ENCODE measurements at regions not wholly inside any gene's neighbourhood (a gene's known extent, or its start where the extent isn't known, plus 50 kb on each side); places are given as distances from the start of the nearest gene placed in this dataset.

DNA sequence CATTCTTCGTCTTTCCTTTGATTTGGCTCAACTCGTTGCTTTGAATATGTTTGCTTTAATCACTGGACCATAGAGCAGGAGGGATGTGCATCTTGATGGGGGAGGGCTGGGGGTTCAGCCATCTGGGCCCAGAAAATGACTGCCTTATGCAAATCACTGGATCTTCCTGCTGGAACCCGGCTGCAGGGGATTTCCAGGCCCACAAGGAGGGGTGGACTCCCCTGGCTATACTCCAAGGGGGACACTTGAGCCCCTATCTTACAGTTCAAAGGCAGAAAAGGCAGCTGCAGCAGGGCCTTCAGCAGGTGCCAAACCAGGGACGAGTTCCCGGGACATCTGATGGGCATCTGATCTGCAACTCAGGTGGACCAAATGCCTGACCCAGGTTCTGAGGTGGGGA is 122.5 kb downstream of the DICER1 start:
- DNase-seq (ENCODE audit: low read depth in 4 of 4, low spot score in 3 of 4): no peak

DNA sequence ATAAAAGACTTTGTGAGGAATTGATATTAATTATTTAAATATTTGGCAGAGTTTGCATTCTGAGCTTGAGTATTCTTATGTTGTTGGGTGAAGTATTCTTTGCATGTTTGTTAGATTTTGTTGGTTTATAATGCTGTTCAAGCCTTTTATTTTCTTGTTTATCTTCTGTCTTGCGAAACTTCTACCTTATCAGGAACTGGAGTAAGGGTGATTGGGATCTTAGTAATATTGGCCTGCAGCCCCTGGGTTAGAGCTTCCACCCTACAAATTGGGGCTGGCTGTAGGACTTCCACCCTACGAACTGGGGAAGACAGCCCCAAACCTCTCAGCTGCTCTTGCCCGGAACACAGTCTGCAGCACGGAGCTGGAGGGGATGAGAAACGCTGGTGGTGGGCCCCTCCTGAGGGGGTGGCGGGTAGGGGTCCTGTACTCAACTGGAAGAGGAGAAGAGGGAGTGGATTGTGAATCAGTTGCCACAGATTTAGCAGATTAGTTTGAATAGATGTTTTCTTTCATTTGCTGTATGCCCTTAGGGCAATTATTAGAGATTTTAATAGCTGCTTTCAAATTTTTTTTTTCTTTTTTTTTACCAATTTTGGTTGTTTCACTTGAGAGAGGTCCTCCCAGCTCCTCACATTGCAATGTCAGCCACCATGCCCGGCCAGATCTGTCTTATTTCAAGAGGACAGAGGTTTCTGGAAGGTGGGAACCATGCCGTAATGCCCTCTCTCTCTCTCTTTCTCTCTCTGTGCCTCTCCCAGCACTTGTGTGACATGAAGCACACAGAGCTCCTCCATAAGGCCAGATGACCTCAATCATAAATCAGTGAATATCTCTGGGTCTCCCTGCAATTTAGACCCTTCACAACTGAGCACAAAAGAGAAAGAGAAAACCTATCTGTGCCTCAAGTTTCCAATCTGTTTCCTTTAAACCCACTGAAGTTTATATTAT is 123.4 kb downstream of the DICER1 start:
- no peak for DNase-seq (ENCODE audit: low read depth in 4 of 4, low spot score in 3 of 4)

DNA sequence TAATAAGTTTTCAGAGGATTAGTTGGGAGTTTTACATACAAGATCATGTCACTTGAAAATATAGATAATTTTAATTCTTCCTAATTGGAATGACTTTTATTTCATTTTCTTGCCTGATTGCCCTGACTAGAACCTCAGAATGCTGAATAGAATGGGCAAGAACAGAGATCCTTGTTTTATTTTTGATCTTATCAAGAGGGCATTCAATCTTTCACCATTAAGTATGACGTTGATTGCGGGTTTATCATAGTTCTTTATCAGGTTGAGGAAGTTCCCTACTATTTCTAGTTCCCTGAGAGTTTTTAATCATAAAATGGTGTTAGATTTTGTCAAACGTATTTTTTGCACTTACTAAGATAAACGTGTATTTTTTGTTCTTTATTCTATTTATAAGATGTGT is 124.3 kb downstream of the DICER1 start:
- no peak for DNase-seq (ENCODE audit: low read depth in 4 of 4, low spot score in 3 of 4)

DNA sequence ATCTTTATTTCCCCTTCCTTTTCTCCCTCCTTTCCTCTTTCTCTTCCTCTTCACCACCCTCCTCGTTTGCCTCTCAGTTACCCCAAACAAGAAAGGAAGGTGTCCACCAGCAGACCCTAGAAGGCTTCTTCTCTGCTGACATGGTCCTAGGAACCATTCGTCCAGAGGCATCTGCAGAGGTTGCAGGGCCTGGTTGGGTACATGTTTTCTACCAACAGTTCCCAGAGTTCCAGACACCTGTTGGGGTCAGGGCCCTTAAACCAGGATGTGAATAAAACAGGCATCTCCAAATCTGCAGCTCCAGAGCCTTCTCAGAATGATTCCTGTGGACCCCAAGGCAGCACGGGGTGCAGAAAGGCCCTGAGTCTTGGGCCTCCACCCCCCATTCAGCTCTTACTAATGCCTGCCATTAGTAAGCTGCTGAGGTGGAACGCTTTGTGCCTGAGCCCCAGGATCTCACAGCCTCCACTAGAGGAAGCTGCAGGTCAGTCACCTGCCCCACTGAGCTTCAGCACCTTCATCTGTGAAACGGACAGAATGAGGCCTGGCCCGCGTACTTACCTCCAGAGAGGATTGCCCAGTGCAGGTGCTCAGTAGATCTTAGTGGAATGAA is 130.4 kb downstream of the DICER1 start:
- DNase-seq (ENCODE audit: low read depth in 4 of 4, low spot score in 3 of 4): no peak

DNA sequence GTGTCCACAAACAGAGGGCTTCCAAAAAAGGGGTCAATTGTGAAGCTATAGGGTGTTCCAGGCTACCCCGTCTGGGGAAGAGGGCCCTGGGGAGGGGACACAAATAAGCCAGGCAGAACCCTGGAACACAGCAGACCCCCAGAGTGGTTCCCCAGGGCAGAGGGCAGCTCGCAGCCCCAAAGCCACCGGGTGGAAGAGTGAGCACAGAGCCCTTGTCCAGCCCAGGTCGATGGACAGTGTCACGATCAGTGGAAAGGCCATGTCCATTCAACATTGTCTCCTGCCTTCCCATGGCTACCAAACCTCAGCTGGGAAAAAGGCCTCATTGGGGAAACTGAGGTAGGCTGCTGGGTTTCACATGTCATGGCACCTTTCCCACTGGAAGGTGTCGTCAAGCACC is 131.4 kb downstream of the DICER1 start:
- no peak for DNase-seq (ENCODE audit: low read depth in 4 of 4, low spot score in 3 of 4)

DNA sequence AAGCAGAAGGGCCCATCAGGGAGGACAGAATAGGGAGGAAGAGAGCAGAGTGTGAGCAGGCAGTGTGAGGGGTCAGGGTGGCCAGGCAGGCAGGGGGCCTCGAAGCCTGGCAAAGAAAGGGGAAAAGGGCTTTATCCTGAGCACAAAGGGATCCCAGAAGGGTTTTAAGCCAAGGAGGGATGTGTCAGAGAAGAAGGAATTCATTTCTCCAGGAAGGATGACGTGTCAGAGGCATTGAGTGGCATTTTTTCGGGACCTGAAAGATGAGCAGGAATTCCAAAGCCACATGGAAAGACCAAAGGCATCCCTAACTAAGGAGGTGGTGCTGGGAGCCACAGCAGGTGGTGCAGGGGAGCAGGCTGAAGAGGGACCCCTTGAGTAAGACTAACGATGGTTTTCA is 132.1 kb downstream of the DICER1 start:
- no peak for DNase-seq (ENCODE audit: low read depth in 4 of 4, low spot score in 3 of 4)

DNA sequence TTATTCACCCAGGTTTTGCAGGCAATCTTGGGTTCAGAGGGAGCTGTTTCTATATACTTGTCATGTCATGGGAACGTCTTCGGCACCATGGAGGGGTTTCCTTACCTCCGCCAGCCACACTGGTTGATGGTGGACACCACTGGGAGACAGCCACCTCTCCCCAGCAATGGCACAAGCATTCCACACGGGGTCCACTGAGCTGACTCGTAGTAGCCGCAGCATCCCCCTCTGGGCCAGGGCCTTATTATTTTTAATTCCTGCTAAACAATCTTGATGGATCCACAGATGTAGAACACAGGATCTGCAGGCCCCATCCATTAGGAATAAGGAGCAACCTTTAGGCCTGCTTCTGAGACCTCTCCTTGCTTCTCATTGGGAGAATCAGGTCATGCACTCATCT is 132.9 kb downstream of the DICER1 start:
- DNase-seq (ENCODE audit: low read depth in 4 of 4, low spot score in 3 of 4): no peak

DNA sequence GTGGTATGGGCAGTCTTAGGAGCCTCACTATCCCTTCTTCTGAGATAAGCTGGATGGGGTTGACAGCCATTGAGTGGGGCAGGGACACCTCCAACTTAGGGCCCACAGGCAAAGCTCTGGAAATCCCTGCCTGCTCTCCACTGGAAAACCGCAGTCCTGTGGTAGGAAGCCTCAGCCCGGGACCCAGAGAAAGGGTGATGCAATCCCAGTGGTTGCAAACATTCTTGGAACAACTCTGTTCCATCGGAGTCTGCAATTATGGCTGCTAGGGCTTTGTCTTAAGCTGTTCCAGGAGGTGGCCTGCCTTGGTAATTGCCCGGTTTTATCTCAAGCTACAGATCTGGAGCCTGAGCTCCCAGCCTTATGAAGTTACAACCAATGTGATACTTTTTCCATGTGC is 133.4 kb downstream of the DICER1 start:
- no peak for DNase-seq (ENCODE audit: low read depth in 4 of 4, low spot score in 3 of 4)

DNA sequence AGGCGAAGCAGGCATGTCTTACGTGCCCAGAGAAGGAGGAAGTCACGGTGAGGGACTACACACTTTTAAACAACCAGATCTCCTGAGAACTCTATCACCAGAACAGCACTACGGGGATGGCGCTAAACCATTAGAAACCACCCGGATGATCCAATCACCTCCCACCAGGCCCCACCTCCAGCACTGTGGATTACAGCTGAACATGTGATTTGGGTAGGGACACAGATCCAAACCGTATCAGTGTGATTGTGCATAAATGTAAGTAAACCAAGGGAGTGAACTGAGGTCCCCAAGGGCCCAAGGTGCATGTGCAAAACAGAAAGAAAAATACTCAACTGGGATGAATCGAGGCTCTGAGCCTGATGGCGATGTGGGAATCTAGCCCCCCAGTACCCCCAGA is 134.2 kb downstream of the DICER1 start:
- DNase-seq (ENCODE audit: low read depth in 4 of 4, low spot score in 3 of 4): no peak

DNA sequence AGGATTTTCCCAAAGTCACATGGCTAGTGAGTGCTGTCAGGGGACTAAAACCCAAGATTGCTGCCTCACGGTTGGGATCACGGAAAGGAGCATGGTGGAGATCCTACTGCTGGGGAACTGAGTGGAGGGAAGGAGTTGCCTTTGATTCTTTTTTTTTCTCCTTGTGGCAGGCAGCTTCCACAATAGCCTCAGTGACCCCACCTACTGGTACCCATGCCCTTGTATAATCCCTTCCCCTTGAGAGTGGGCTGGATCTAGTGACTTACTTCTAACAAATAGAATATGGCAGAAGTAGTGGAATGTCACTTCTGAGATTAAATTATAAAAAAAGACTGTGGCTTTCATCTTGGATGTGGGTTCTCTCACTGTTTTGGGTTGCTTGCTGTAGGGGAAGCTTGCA is 135.7 kb downstream of the DICER1 start:
- DNase-seq (ENCODE audit: low read depth in 4 of 4, low spot score in 3 of 4): no peak

DNA sequence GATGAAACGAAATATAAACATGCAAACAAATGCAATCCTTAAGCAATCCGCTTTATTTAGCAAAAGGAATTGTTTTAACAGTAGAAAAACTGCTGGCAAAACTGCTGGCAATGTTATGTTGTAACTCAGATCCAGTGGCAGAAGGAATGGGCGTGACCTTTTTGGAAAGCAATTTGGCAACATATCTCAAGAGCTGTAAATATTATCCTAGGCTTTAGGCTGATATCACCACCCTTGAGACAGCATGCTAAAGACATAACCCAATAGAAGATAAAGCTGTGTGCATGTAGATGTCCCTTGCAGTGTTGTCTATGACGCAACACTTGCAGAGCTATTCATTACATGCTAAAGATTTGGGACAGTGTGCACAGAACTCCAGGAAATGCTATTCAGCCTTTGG is 138.5 kb downstream of the DICER1 start:
- DNase-seq (ENCODE audit: low read depth in 4 of 4, low spot score in 3 of 4): no peak

DNA sequence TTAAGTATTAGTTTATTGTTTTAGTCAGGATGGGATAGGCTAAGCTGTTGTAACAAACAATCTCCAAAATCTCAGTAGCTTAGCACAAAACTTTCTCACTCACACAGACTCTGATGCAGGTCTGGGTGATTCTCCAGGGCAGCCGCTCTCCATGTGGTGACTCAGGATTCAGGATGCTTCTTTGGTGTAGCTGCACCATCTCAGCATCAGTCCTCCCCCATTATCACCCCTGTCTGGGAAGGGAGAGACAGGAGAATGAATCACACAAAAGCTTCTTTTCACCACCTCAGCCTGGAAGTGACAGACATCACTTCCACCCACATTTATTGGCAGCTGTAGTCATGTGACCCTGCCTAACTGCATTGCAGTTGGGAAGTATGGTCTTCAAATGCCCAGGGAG is 142.3 kb downstream of the DICER1 start:
- DNase-seq (ENCODE audit: low read depth in 4 of 4, low spot score in 3 of 4): no peak

DNA sequence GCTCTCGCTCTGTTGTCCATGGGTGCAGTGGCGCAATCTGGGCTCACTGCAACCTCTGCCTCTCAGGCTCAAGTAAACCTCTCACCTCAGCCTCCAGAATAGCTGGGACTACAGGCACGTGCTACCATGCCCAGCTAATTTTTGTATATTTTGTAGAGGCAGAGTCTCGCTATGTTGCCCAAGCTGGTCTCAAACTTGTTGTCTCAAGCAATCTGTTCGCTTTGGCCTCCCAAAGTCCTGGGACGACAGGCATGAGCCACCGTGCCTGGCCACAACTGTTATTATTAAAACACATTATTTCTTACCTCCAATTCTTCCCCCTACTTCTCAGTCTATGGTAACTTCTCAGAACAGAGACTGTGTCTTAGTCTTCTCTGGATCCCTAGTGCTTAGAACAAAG is 143.3 kb downstream of the DICER1 start:
- DNase-seq (ENCODE audit: low read depth in 4 of 4, low spot score in 3 of 4): no peak

DNA sequence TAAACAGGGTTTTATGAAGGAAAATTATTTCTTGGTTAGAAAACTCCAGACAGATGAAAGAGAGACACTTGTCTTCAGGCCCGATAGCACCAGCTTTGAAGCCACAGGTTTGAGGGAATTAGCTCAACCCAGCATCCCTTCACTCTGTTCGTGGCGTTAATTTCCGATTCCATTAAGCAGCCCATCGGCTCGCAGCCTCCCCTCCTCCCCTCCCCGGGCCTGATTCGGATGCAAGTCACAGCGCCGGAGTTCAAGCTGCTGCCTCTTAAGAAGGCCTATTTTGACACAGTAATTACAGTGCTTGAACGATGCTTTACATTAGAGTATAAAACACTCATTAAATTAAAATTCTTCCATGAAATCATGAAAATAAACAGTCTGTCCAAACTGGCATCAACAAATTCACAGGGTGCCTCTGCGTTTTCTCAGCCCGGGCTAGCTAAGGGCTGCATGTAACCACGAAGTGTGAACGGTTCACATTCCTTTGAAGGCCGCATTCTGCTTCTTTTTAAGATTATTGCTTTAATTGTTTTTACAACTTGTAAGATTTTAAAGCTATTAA is 145.8 kb downstream of the DICER1 start:
- DNase-seq (ENCODE audit: low read depth in 4 of 4, low spot score in 3 of 4): no peak

DNA sequence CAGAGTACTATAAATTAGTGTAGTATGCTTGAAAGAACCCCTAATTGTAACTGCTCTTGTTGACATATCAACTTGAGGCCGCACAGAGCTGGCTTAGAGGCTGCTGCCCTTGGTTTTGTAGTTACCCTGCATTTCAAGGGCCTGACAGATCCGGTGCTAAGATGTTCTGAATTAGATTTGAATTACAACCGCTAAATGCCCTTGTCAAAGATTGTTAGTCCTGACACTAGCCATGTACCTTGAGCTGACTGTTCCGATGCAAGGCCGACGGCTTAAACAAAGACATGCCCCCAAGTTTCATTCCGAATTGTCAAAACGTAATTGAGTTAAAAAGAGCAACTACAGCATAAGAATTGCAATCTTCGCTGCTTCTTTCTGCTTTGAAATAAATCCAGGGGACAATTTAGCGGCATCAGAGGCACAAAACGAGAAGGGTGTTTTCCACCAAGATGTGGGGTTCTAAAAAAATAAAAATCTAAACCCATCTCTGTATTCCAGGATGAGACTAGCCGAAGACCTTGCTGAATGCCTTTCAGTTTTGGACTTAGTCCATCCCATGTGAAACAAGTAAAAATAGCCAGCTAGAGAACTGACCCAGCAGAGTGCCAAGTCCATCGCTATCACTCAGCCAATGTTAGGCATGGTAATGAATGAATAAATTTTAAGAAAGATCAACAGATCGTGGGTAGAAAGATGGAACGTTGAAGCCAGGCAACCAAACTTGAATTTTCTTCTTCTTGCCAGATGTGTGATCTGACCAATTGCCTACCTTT is 148.7 kb downstream of the DICER1 start:
- no peak for DNase-seq (ENCODE audit: low read depth in 4 of 4, low spot score in 3 of 4)

DNA sequence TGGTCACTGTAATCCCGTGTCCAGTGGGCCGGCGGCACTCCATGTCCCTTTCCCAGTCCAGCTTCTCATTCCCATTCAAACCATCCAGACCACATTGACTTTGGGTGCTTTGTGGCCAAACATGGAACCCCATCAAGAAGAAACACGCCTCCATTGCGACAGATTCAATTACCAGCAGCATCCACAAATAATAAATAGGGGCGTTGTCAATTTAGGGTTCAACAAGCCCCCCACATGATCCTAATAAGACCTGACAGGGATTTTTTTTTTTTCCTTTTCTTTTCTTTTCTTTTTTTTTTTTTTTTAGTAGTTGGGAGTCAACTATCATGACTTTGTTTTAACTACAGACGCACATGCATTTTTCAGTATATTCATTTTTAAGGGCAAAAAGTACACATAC is 149.4 kb downstream of the DICER1 start:
- no peak for DNase-seq (ENCODE audit: low read depth in 4 of 4, low spot score in 3 of 4)

DNA sequence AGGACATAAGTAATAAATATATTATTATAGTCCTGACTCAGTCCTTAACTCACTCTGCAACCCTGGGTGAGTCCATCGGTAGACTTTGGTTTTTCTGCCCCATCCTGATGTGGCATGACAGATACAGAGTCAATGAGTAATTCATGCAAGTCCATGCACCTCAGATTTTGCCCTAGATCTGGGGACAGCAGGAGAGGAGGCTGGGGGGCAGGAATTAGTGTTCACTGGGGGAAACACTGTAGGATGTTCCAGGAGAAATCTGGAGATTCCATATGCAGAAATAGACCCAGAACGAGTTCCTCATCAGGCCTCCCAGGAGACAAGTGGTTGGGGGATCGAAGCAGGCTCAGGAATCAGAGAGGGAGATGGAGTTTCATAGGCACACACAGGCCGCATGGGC is 150.8 kb downstream of the DICER1 start:
- no peak for DNase-seq (ENCODE audit: low read depth in 4 of 4, low spot score in 3 of 4)

DNA sequence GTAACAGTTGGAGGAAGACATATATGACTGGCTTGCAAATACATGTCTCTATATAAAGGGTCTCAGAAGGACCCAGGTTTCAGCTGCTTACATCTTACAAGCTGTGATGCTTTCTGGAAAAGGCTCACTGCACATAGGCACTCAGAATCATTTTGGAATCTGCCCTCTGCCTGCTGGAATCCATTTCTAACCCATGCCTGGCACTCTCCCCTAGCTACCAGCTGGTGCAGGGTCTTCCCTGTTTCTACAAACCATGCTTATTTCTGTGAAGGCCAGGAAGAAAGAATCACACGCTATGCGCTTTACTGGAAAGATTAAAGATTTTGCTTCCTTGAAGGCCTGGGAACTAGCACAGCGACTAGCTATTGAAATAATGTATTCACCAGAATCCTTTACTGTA is 151.3 kb downstream of the DICER1 start:
- no peak for DNase-seq (ENCODE audit: low read depth in 4 of 4, low spot score in 3 of 4)

DNA sequence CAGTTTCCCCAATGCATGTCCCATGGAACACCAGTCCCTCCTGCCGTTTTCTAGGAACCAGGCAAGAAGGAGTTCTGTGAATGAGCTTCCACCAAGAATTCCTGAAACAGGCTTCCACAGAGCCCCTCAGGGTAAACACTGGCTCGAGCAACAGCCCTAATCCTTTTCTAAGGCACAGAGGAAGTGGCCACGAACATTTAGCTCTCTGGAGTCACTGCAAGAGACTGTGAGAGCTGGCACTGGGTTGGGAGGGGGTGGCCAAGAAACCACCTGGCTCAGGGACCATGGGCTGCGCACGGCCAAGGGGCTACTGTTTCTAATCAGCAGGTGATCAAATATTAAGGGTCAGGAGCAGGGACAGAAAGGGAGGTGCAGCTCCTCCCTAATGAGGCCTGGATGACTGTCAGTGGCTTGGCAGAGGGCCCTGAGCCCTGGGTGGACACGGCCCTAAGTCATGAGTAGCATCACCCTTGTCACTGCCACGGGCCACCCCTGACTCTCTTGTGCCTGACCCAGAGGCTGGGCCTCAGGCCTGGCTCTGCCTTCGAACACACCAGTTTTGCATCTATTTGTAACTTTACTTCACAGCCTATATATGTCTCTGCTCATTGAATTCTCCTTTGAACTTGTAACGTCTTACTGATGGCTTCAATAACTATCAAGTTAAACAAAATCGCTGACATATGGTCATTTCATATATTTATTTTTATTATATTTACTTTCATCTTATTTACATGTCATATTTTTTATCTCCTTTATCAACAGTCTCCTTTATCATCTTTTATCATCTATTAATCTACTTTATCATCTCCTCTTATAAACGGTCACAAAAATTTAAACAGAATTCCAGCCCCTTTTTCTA is 154.0 kb downstream of the DICER1 start:
- DNase-seq (ENCODE audit: low read depth in 4 of 4, low spot score in 3 of 4): no peak

DNA sequence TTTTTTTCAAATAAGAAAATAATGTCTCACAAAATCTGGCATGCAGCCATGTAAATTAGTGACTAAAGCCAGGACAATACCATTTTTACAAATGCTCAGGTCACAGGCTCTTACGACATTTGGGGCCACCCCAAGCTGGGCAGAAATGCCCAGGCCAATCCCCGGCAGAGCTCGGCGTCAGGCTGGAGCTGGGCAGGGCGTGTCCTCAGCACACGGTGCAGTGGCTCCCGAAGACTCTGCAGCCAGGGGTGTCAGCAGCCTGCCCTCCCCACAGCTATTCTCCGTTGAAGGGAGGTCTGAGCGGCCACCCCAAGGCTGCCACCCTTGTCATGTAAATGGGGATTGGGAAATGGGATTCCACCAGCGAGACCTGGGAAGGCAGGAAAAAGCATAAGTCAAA is 158.6 kb downstream of the DICER1 start:
- DNase-seq (ENCODE audit: low read depth in 4 of 4, low spot score in 3 of 4): no peak
